WTC11 (cell line): ENCODE measurements at regions not wholly inside any gene's neighbourhood (a gene's known extent, or its start where the extent isn't known, plus 50 kb on each side); places are given as distances from the start of the nearest gene placed in this dataset.

Experiments
- ATAC-seq: fragments of 200-7000 bp; cut with Tn5 transposase; 2 replicates; pipeline ENCODE4 v1.10.0; 2021; ENCODE audit warnings: mild to moderate bottlenecking, moderate library complexity
- CTCF ChIA-PET: fragments of 300-600 bp; sonication (Branson Sonifier 250); formaldehyde crosslinking; loops from one replicate; lab custom pipeline; 2021; ENCODE audit warnings: antibody characterized with exemption; lab: Charles Lee
- POLR2A ChIA-PET: fragments of 350-600 bp; sonication (Branson Sonifier 250); formaldehyde crosslinking; loops from one replicate; lab custom pipeline; 2021; ENCODE audit warnings: antibody characterized with exemption; lab: Charles Lee
- DNase-seq: peaks from one replicate; pipeline ENCODE4 v3.0.0; 2021; ENCODE audit warnings: low spot score
- H3K27ac Mint-ChIP-seq: 2 replicates; pipeline ENCODE4 v1.8.0; 2021; ENCODE audit warnings: mixed read lengths
- H3K27me3 Mint-ChIP-seq: 2 replicates; pipeline ENCODE4 v1.8.0; 2021; ENCODE audit warnings: low read depth, mild to moderate bottlenecking, moderate library complexity, mixed read lengths
- H3K36me3 Mint-ChIP-seq: 2 replicates; pipeline ENCODE4 v1.8.0; 2021; ENCODE audit warnings: mixed read lengths
- H3K4me1 Mint-ChIP-seq: 2 replicates; pipeline ENCODE4 v1.8.0; 2022; ENCODE audit warnings: mixed read lengths
- H3K4me3 Mint-ChIP-seq: 2 replicates; pipeline ENCODE4 v1.8.0; 2021; ENCODE audit warnings: mild to moderate bottlenecking, moderate library complexity, mixed read lengths
- H3K9me3 Mint-ChIP-seq: 2 replicates; pipeline ENCODE4 v1.8.0; 2021; ENCODE audit warnings: mixed read lengths
- FOXP1 ChIP-seq: sonication (generic); formaldehyde crosslinking; IDR thresholded peaks from 2 replicates; pipeline ENCODE4 v1.8.0; 2022; ENCODE audit warnings: missing genetic modification reagents, mild to moderate bottlenecking, moderate library complexity, borderline replicate concordance
- IRF2 ChIP-seq: sonication (generic); formaldehyde crosslinking; IDR thresholded peaks from 2 replicates; pipeline ENCODE4 v1.8.0; 2022; ENCODE audit warnings: low read depth, missing genetic modification reagents, borderline replicate concordance
- NFE2L1 ChIP-seq: sonication (generic); formaldehyde crosslinking; IDR thresholded peaks from 2 replicates; pipeline ENCODE4 v1.8.1; 2023; ENCODE audit warnings: missing genetic modification reagents
- NFYB ChIP-seq: sonication (generic); formaldehyde crosslinking; conservative IDR thresholded peaks from 2 replicates; pipeline ENCODE4 v1.8.0; 2022; ENCODE audit warnings: low read depth, missing genetic modification reagents
- SMAD4 ChIP-seq: sonication (generic); formaldehyde crosslinking; IDR thresholded peaks from 2 replicates; pipeline ENCODE4 v1.8.0; 2022; ENCODE audit warnings: mild to moderate bottlenecking, missing genetic modification reagents
- TEAD4 ChIP-seq: sonication (generic); formaldehyde crosslinking; IDR thresholded peaks from 2 replicates; pipeline ENCODE4 v1.8.0; 2022; ENCODE audit warnings: mild to moderate bottlenecking, missing genetic modification reagents
- ZNF671 ChIP-seq: fragments of 250-450 bp; sonication (Bioruptor Pico); IDR thresholded peaks from 2 replicates; pipeline ENCODE4 v1.8.0; 2021; ENCODE audit warnings: mild to moderate bottlenecking
- TF ChIP-seq, protein P1 (sequence below): sonication (generic); formaldehyde crosslinking; IDR thresholded peaks from 2 replicates; pipeline ENCODE4 v1.8.0; 2023; ENCODE audit warnings: mild to moderate bottlenecking, missing genetic modification reagents
- TF ChIP-seq, protein P2 (sequence below): sonication (generic); formaldehyde crosslinking; IDR thresholded peaks from 2 replicates; pipeline ENCODE4 v1.8.1; 2022; ENCODE audit warnings: low read depth, missing genetic modification reagents, borderline replicate concordance
- TF ChIP-seq, protein P3 (sequence below): sonication (generic); formaldehyde crosslinking; IDR thresholded peaks from 2 replicates; pipeline ENCODE4 v1.8.1; 2022; ENCODE audit warnings: missing genetic modification reagents, borderline replicate concordance
- TF ChIP-seq, protein P4 (sequence below): sonication (generic); formaldehyde crosslinking; IDR thresholded peaks from 2 replicates; pipeline ENCODE4 v1.8.0; 2022; ENCODE audit warnings: missing genetic modification reagents
- TF ChIP-seq, protein P5 (sequence below): fragments of 250-450 bp; sonication (Bioruptor Pico); IDR thresholded peaks from 2 replicates; pipeline ENCODE4 v1.9.0; 2021; ENCODE audit warnings: mild to moderate bottlenecking, borderline replicate concordance
- TF ChIP-seq, protein P6 (sequence below): fragments of 250-450 bp; sonication (Bioruptor Pico); IDR thresholded peaks from 2 replicates; pipeline ENCODE4 v1.9.0; 2021; ENCODE audit warnings: mild to moderate bottlenecking
- TF ChIP-seq, protein P7 (sequence below): sonication (generic); formaldehyde crosslinking; IDR thresholded peaks from 2 replicates; pipeline ENCODE4 v1.8.1; 2023; ENCODE audit warnings: mild to moderate bottlenecking, missing genetic modification reagents
- TF ChIP-seq, protein P8 (sequence below): sonication (generic); formaldehyde crosslinking; conservative IDR thresholded peaks from 2 replicates; pipeline ENCODE4 v1.8.1; 2023; ENCODE audit warnings: mild to moderate bottlenecking, low read depth, missing genetic modification reagents, moderate library complexity

DNA sequence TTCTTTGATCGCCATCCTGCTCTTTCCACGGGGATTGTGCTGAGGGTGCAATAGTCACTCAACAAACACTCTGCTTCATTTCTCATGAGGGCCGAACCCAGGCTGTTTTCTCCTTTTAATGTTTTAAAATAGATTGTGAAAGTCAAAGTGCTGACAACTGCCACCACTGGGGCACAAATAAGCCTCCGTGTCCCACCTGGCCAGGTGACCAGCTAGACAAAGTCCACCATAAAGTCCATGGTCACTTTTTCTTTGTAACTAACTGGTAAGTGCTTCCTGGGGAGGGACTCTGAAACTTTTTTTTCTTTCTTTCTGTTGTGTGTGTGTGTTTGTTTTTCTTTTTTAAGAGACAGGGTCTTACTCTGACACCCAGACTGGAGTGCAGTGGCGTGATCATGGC is 219.8 kb downstream of the LY86 start:
- Mint-ChIP-seq H3K9me3 (no peaks in the 10 kb centered on the region), H3K4me3 (no peak overlapping the region), H3K27me3 (no peaks in the 10 kb centered on the region), H3K36me3 (no peaks in the 10 kb centered on the region), H3K4me1 (peaks cover 30% of the 10 kb centered on the region), H3K27ac (no peak overlapping the region)
- TF ChIP-seq, protein P1, sequence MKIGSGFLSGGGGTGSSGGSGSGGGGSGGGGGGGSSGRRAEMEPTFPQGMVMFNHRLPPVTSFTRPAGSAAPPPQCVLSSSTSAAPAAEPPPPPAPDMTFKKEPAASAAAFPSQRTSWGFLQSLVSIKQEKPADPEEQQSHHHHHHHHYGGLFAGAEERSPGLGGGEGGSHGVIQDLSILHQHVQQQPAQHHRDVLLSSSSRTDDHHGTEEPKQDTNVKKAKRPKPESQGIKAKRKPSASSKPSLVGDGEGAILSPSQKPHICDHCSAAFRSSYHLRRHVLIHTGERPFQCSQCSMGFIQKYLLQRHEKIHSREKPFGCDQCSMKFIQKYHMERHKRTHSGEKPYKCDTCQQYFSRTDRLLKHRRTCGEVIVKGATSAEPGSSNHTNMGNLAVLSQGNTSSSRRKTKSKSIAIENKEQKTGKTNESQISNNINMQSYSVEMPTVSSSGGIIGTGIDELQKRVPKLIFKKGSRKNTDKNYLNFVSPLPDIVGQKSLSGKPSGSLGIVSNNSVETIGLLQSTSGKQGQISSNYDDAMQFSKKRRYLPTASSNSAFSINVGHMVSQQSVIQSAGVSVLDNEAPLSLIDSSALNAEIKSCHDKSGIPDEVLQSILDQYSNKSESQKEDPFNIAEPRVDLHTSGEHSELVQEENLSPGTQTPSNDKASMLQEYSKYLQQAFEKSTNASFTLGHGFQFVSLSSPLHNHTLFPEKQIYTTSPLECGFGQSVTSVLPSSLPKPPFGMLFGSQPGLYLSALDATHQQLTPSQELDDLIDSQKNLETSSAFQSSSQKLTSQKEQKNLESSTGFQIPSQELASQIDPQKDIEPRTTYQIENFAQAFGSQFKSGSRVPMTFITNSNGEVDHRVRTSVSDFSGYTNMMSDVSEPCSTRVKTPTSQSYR (CRISPR knock-in tag): no peak
- TF ChIP-seq, protein P2, sequence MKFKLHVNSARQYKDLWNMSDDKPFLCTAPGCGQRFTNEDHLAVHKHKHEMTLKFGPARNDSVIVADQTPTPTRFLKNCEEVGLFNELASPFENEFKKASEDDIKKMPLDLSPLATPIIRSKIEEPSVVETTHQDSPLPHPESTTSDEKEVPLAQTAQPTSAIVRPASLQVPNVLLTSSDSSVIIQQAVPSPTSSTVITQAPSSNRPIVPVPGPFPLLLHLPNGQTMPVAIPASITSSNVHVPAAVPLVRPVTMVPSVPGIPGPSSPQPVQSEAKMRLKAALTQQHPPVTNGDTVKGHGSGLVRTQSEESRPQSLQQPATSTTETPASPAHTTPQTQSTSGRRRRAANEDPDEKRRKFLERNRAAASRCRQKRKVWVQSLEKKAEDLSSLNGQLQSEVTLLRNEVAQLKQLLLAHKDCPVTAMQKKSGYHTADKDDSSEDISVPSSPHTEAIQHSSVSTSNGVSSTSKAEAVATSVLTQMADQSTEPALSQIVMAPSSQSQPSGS: no peak
- TF ChIP-seq FOXP1 (CRISPR knock-in tag) (no peak), NFE2L1 (CRISPR knock-in tag) (no peak), IRF2 (CRISPR knock-in tag) (no peak), TEAD4 (CRISPR knock-in tag) (no peak), SMAD4 (CRISPR knock-in tag) (no peak), ZNF671 (no peak), NFYB (CRISPR knock-in tag) (no peak)
- TF ChIP-seq, protein P3, sequence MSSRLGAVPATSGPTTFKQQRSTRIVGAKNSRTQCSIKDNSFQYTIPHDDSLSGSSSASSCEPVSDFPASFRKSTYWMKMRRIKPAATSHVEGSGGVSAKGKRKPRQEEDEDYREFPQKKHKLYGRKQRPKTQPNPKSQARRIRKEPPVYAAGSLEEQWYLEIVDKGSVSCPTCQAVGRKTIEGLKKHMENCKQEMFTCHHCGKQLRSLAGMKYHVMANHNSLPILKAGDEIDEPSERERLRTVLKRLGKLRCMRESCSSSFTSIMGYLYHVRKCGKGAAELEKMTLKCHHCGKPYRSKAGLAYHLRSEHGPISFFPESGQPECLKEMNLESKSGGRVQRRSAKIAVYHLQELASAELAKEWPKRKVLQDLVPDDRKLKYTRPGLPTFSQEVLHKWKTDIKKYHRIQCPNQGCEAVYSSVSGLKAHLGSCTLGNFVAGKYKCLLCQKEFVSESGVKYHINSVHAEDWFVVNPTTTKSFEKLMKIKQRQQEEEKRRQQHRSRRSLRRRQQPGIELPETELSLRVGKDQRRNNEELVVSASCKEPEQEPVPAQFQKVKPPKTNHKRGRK (CRISPR knock-in tag): no peak
- TF ChIP-seq, protein P4, sequence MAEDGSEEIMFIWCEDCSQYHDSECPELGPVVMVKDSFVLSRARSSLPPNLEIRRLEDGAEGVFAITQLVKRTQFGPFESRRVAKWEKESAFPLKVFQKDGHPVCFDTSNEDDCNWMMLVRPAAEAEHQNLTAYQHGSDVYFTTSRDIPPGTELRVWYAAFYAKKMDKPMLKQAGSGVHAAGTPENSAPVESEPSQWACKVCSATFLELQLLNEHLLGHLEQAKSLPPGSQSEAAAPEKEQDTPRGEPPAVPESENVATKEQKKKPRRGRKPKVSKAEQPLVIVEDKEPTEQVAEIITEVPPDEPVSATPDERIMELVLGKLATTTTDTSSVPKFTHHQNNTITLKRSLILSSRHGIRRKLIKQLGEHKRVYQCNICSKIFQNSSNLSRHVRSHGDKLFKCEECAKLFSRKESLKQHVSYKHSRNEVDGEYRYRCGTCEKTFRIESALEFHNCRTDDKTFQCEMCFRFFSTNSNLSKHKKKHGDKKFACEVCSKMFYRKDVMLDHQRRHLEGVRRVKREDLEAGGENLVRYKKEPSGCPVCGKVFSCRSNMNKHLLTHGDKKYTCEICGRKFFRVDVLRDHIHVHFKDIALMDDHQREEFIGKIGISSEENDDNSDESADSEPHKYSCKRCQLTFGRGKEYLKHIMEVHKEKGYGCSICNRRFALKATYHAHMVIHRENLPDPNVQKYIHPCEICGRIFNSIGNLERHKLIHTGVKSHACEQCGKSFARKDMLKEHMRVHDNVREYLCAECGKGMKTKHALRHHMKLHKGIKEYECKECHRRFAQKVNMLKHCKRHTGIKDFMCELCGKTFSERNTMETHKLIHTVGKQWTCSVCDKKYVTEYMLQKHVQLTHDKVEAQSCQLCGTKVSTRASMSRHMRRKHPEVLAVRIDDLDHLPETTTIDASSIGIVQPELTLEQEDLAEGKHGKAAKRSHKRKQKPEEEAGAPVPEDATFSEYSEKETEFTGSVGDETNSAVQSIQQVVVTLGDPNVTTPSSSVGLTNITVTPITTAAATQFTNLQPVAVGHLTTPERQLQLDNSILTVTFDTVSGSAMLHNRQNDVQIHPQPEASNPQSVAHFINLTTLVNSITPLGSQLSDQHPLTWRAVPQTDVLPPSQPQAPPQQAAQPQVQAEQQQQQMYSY (CRISPR knock-in tag): no peak
- TF ChIP-seq, protein P5, sequence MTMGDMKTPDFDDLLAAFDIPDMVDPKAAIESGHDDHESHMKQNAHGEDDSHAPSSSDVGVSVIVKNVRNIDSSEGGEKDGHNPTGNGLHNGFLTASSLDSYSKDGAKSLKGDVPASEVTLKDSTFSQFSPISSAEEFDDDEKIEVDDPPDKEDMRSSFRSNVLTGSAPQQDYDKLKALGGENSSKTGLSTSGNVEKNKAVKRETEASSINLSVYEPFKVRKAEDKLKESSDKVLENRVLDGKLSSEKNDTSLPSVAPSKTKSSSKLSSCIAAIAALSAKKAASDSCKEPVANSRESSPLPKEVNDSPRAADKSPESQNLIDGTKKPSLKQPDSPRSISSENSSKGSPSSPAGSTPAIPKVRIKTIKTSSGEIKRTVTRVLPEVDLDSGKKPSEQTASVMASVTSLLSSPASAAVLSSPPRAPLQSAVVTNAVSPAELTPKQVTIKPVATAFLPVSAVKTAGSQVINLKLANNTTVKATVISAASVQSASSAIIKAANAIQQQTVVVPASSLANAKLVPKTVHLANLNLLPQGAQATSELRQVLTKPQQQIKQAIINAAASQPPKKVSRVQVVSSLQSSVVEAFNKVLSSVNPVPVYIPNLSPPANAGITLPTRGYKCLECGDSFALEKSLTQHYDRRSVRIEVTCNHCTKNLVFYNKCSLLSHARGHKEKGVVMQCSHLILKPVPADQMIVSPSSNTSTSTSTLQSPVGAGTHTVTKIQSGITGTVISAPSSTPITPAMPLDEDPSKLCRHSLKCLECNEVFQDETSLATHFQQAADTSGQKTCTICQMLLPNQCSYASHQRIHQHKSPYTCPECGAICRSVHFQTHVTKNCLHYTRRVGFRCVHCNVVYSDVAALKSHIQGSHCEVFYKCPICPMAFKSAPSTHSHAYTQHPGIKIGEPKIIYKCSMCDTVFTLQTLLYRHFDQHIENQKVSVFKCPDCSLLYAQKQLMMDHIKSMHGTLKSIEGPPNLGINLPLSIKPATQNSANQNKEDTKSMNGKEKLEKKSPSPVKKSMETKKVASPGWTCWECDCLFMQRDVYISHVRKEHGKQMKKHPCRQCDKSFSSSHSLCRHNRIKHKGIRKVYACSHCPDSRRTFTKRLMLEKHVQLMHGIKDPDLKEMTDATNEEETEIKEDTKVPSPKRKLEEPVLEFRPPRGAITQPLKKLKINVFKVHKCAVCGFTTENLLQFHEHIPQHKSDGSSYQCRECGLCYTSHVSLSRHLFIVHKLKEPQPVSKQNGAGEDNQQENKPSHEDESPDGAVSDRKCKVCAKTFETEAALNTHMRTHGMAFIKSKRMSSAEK: no peak
- TF ChIP-seq, protein P6, sequence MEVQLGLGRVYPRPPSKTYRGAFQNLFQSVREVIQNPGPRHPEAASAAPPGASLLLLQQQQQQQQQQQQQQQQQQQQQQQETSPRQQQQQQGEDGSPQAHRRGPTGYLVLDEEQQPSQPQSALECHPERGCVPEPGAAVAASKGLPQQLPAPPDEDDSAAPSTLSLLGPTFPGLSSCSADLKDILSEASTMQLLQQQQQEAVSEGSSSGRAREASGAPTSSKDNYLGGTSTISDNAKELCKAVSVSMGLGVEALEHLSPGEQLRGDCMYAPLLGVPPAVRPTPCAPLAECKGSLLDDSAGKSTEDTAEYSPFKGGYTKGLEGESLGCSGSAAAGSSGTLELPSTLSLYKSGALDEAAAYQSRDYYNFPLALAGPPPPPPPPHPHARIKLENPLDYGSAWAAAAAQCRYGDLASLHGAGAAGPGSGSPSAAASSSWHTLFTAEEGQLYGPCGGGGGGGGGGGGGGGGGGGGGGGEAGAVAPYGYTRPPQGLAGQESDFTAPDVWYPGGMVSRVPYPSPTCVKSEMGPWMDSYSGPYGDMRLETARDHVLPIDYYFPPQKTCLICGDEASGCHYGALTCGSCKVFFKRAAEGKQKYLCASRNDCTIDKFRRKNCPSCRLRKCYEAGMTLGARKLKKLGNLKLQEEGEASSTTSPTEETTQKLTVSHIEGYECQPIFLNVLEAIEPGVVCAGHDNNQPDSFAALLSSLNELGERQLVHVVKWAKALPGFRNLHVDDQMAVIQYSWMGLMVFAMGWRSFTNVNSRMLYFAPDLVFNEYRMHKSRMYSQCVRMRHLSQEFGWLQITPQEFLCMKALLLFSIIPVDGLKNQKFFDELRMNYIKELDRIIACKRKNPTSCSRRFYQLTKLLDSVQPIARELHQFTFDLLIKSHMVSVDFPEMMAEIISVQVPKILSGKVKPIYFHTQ (CRISPR knock-in tag): no peak
- TF ChIP-seq, protein P7, sequence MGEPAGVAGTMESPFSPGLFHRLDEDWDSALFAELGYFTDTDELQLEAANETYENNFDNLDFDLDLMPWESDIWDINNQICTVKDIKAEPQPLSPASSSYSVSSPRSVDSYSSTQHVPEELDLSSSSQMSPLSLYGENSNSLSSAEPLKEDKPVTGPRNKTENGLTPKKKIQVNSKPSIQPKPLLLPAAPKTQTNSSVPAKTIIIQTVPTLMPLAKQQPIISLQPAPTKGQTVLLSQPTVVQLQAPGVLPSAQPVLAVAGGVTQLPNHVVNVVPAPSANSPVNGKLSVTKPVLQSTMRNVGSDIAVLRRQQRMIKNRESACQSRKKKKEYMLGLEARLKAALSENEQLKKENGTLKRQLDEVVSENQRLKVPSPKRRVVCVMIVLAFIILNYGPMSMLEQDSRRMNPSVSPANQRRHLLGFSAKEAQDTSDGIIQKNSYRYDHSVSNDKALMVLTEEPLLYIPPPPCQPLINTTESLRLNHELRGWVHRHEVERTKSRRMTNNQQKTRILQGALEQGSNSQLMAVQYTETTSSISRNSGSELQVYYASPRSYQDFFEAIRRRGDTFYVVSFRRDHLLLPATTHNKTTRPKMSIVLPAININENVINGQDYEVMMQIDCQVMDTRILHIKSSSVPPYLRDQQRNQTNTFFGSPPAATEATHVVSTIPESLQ (CRISPR knock-in tag): no peak
- TF ChIP-seq, protein P8, sequence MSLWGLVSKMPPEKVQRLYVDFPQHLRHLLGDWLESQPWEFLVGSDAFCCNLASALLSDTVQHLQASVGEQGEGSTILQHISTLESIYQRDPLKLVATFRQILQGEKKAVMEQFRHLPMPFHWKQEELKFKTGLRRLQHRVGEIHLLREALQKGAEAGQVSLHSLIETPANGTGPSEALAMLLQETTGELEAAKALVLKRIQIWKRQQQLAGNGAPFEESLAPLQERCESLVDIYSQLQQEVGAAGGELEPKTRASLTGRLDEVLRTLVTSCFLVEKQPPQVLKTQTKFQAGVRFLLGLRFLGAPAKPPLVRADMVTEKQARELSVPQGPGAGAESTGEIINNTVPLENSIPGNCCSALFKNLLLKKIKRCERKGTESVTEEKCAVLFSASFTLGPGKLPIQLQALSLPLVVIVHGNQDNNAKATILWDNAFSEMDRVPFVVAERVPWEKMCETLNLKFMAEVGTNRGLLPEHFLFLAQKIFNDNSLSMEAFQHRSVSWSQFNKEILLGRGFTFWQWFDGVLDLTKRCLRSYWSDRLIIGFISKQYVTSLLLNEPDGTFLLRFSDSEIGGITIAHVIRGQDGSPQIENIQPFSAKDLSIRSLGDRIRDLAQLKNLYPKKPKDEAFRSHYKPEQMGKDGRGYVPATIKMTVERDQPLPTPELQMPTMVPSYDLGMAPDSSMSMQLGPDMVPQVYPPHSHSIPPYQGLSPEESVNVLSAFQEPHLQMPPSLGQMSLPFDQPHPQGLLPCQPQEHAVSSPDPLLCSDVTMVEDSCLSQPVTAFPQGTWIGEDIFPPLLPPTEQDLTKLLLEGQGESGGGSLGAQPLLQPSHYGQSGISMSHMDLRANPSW (CRISPR knock-in tag): no peak
- ATAC-seq (no peak), DNase-seq (no peak)
- POLR2A ChIA-PET: interaction anchor here (0.5 kb wide), 2 partner anchors 53 to 866 kb away, joined by 3 read pairs; no protein-coding TSS in a partner anchor
- CTCF ChIA-PET: interaction anchor here (0.6 kb wide), 1 partner anchor 94 kb away, joined by 5 read pairs; no protein-coding TSS in a partner anchor
